Head of caudate nucleus (tissue), 42 donors: ENCODE measurements at regions not wholly inside any gene's neighbourhood (a gene's known extent, or its start where the extent isn't known, plus 50 kb on each side); places are given as distances from the start of the nearest gene placed in this dataset.
"Not testable (repeated sequence)": the region's sequence is repeated elsewhere in the genome, so short reads cannot be mapped to it uniquely, and the experiment has no call there.

Experiments
- DNase-seq, 42 donors: peaks; one replicate each; pipeline versions ENCODE4 v3.0.0 to v3.0.0-alpha.2; 2020 to 2021; ENCODE audit warnings: mixed read lengths in 7 of 42
- intact Hi-C: fragments of 100-400 bp; cut with DNase I; formaldehyde crosslinking; loops from one replicate; pipeline ENCODE4 v1.15.0; 2022

DNA sequence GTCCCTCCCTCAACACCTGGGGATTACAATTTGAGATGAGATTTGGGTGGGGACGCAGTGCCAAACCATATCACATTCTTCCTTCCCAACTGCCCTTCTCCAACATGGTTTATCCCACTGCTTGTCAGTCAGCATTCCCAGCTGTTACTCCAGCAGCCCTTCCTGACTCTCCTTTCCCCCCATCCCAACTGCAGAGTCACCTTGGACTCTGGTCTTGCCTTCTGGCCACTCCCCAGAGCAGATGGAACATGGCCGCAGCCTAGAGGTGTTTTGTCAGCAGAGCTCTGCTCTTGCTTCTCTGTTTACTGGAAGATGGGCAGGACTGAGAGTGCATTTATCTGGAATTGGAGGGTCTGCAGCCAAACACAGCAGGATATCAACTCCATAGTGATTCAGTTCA, 51.2 kb upstream of the MEX3C start:
- no peak for DNase-seq
- intact Hi-C loops: no loop called here

DNA sequence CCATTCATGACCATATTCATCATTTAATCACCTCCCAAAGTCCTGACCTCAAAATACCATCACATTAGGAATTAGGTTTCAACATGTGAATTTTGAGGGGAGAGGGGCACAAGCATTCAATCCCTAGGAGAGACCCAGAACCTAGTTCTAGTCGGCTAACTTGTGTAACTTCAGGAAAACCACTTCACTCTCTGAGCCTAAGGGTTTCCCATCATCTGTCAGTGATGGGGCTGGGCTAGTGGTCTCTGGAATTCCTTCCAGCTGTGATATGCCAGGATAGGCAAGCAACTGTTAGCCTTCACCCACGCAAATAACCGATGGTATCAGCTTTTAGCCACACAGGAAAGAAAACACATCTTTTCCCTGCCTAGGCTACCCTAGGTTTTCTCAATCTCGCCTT, 52.5 kb upstream of the MEX3C start:
- no peak for DNase-seq
- intact Hi-C loops: no loop called here

DNA sequence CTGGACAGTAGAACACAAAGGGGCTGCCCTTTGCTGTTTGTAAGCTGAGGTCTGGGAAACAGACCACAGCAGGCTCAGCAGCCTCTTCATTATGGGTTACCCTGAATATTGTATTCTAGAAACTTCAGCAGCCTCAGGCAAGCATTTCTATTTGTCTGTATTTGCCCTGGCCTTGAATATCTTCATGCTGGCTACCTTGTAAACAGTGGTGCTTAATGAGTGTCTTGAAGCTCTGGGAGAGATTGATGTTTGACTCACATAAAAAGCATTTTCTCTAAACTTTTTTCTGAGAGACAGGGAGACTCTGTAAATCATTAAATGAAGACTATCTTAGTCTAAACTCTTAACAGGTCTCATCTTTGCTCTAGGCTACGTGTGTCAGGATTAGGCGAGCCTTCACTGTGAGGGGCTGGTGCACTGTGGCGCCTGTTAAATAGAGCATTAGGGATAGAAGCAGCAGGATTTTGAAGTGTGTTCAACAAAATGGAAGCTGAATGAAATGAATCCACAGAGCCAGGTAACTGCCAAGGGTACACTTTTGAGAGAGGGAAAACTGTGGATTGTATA, 53.1 kb upstream of the MEX3C start:
- intact Hi-C loops: no loop called here
- no peak for DNase-seq

DNA sequence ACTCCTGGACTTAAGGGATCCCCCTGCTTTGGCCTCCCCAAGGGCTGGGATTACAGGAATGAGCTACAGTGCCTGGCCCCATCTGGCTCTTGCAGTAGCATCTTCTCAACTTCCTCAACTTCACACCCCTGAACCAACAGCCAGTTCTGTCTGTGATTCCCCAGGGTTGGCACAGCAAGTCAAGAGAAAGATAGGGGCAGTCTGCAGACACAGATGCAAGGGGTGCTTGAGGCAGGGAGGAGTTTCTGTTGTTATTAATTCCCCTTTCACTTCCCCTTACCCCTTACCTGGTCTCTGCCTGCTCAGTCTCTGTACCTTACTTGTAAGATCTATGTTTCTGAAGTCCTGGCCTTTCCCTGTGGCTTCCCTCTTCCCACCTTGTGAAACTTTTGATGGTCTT, 54.1 kb upstream of the MEX3C start:
- intact Hi-C loops: no loop called here

DNA sequence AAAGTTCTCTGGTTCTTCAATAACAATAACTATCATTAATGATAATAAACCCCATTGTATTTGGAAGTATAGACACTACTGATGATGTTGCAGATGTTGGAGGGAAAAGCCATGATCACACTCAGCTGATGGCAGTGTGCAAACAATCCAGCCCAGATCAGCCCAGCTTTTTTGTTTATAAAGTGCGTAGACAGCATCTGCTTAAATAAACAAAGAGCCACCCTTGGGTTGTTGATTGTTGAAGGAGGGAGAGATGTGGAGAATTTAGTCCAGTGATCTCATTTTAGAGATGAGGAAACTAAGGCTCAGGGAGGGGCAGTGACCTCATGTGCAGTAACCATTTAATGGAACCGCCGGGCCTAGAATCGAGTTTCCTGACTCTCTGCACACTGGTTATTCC, 56.0 kb upstream of the MEX3C start:
- intact Hi-C loops: no loop called here

More for the DNA sequence above, 54.1 kb upstream of the MEX3C start:
- no peak for DNase-seq

DNA sequence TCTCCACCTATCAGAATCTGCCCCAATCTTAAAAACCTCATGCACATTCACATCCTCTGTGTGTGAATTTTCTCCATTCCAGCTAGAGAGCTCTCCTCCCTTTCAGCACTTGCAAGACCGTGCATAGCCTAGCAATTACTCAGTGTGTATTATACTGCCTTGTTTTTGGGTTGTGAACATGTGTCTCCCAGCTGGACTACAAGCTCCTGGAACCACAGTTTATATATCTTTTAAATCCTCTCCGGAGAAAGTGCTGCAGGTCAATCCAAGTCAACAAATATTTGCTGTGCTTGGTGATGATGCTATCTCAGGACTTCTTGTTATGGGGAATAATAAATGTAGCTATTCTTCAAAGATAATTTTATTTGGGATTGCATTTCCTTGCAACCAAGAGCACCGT, 58.2 kb upstream of the MEX3C start:
- no peak for DNase-seq
- intact Hi-C loops: no loop called here

More for the DNA sequence above, 56.0 kb upstream of the MEX3C start:
- no peak for DNase-seq

DNA sequence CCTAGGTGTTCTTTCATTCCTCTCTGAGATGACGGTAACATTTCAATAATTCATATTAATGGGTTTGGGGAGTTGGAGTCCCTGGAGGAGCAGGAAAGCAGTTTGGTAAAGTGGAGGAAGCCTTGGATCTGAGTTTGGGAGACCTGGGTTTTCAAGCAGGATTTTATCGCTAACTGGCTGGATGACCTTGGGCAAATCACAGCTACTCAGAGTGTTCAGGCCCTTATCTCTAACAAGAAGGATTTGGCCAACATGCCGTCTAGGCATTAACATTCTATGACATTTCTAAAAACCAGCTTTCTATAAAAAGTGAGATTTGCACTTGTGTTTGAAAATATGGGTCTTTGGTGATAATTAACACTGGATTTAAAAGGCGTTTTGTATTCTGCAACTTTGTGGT, 59.7 kb upstream of the MEX3C start:
- intact Hi-C loops: no loop called here
- DNase-seq: no peak

DNA sequence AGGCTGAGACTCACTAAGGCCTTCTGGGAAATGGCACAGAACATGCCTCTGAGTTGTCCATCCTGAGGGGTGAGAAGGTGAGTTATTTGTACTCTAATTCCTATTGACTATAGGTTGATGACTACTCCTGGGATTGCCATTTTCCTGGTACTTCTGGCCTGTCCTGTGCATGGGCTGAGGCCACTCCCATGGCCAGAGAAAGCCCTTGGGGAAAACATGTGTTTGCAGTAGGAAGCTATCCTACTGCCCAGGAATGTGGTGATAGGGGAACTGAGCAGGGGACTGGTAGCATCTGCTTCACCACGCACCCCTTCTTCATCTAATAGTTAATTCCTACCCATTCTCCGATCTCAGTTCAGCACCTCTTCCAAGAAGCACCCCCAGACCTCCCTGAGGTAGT, 62.6 kb upstream of the MEX3C start:
- intact Hi-C loops: no loop called here
- no peak for DNase-seq

DNA sequence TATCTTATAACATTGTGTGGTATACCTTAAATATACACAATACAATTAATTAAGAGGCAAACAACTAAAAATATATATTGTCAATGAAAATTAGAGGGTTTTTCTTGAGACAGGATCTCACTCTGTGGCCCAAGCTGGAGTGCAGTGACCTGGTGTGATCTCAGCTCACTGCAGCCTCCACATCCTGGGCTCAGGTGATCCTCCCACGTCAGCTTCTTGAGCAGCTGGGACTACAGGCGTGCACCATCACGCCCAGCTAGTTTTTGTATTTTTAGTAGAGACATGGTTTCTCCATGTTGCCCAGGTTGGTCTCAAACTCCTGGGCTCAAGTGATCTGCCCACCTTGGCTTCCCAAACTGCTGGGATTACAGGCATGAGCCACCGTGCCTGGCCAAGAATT, 68.6 kb upstream of the MEX3C start:
- DNase-seq, intact Hi-C loops: not testable (repeated sequence)

DNA sequence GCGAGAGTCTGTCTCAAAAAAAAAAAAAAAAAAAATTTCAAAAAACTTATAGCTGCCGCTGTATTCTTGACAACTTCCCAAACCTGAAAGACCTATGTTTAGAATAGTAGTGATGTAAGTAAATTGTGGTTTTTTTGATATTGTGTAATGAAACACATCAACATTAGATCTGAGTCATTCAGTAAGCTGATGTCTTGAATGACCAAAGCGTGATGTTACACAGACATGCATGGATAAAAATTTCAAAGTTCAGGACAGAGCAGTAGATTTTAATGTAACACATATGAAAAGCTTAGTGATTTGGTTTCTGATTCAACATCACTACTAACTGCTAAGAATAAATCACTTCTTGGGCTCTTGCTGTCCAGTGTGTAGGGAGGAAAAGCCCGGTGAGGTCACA, 69.3 kb upstream of the MEX3C start:
- intact Hi-C loops: no loop called here
- no peak for DNase-seq

DNA sequence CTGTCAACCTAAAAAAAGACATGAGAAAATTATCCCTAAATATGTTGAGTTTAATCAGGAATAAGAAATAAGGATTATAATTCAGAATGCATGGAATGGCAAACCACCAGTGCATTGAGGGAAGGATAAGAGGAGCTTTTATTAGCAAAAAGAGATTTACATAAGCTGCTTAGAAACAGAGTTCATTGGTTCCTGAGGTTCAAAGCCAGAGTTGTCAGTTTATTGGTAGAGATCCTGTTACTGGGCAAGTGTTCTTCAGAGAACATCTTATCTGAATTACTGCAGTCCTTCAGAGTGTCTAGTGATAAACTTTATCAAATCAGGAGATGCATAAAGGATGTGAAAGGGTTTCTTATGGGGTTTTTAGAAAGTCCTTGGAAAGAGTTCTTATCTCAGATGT, 76.0 kb upstream of the MEX3C start:
- no peak for DNase-seq
- intact Hi-C loops: no loop called here

DNA sequence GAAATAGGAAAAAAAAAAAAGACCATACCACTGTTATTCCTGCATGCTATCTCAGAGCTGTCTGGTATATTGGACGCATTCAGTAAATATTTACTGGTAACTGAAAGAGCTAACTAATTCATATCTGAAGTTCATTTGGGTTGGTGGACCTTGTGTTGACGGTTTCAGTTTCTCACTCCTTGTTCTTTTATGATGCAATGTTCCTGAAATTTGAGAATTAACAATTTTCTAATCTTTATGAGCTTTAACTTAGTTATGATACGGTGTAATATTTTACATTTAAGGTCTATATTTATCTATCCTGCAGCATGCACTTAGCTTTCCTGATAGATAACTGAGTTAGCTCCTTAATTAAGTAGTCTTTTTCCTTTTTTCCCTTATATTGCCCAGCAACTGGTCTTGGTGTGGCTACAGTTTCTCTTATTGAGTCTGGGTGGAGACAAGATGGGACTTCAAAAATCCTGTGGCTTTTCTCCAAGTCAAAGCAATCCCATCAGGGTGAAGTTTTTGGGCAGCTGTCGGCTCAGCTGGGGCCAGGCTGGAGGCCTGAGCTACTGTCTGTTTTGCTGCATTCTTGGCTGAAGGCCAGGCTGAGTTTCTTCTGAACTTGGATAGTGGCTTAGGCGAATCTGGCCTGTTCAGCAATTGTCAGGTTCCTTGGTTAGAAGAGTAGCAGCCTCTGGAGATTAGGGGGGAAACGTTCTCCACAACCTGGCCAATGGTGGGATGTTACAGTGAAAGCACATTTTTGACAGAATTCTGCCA, 78.4 kb upstream of the MEX3C start:
- DNase-seq: peak in 3 of 42 donors; percentile 5 to 26 (median 6)
- intact Hi-C loops: no loop called here

DNA sequence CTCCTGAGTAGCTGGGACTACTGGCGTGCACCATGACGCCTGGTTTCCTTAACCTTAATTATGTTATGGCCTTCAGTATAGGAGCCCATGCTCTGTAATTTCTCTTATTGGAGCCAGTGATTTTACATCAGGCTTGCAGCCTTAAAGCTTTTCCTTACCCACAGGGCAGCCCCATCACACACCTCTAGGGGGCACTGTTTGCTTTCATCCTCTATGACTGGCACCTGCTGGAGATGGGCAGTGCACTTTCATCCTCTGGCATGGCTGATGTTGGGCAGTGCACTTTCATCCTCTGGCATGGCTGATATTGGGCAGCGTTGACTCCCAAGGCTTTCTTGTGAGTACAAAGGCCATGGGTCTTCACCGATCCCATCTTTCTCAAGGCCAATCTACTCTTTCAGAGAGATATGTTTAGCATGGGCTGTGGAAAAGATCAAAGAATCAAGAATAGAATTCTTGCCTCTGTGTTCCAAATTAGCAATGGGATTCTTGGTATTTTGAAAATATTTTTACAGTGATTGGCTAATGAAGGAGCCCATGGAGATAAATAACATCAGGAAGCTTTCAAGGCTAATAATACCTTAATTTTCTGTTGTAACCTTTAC, 80.7 kb upstream of the MEX3C start:
- peak in 41 of 42 donors; percentile 11 to 90 (median 69) for DNase-seq
- intact Hi-C loops: no loop called here

DNA sequence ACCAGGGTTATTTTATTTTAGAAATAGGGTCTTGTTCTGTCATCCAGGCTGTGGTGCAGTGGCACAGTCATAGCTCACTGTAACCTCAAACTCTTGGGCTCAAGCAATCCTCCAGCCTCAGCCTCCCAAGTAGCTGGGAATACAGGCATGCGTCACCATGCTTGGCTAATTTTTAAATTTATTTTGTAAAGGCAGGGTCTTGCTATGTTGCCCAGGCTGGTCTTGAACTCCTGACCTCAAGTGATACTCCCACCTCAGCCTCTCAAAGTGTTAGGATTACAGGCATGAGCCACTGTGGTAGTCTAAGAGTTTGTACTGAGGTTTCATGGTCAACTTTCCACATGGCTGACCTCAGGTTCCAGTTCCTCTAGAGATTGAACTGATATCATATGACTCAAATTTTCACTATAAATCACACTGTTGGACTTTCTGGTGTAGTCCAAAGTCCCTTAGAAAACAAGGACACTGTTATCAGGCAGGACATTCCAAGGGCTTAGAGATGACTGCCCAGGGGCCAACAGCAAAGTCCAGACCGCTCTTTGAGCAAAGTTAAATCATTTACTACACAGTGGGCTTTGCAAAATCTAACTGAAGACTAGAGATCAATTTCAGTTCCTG, 82.0 kb upstream of the MEX3C start:
- intact Hi-C loops: no loop called here
- DNase-seq: no peak

DNA sequence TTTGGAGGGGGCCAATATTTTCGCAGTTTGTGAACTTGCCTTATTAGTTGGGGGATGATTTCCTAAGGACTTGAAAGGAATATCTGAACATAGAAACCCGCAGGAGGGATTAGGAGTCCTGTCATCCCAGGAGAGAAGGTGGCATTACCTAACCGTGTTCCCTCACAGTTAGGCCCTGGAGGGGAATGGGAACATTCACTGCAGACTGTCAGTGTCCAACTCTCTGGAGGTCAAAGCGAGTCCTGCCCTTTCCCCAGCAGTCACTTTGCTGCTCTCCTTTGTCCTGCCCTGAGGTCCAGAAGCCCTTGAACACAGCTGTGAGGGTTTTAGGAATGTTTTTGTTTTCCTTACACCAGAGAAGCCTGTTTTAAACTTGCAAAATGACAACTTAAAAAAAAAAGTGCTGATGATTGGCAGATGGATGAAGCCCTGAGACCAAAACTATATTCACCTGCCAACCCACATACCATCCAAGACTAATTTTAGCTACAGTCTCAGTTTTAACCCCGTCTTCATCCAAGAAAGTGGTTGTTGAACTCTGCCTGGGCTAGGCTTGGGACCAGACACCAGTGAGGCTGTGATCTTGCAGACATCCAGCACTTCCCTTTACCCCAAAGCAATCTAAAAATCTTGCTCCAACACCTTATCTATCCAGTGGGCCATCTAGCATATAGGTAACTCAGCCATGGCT, 90.5 kb upstream of the MEX3C start:
- intact Hi-C loops: loop anchor here (10.0 kb wide), 1 partner anchor 247 kb away; no protein-coding TSS in a partner anchor
- DNase-seq: no peak

DNA sequence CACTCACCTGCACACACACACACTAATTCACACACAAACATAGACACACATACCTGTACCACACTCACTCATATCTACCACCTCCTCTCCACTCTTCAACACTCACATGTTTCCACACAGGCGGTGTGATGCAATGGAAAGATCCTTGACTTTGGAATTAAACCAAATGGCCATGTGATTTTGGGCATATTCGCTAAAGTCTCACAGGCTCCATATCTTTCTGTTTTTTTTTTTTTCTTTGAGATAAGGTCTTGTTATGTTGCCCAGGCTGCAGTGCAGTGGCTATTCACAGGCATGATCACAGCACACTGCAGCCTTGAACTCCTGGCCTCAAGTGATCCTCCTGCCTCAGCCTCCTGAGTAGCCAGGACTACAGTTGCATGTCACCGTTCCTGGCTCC, 91.1 kb upstream of the MEX3C start:
- intact Hi-C loops: loop anchor here (10.0 kb wide), 1 partner anchor 246 kb away; no protein-coding TSS in a partner anchor
- DNase-seq: no peak

DNA sequence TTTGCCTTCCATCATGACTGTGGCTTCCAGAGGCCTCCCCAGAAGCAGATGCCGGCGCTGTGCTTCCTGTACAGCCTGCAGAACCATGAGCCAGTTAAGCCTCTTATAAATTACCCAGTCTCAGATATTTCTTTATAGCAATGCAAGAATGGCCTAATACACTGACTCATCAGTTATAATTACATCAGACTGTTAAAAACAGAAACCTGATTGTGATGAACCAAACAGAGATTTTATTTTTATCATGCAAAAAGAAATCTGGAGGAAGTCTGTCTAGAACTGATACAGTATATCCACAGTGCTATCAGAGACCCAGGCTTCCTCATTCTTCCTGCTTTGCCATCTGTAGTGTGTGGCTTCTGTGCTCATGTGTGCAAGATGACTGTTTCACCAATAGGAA, 93.4 kb upstream of the MEX3C start:
- intact Hi-C loops: no loop called here
- no peak for DNase-seq

DNA sequence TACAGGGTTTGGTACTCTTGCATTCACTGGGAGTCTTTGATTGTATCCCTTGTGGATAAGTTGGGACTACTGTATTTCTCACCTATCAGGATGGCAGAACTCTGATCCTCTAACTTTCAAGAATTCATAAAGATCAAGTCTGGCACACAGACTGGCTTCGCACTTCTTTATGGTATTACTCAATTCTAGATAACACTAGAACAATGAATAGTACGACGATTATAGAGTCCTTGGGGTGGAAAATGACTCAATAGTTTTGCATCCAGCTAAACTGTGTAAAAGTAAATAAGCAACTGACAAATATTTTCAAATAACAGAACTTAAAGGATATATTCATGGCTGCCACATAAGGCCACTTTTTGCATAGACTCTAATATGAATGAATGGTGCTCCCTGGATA, 103.4 kb upstream of the MEX3C start:
- DNase-seq: no peak
- intact Hi-C loops: no loop called here

DNA sequence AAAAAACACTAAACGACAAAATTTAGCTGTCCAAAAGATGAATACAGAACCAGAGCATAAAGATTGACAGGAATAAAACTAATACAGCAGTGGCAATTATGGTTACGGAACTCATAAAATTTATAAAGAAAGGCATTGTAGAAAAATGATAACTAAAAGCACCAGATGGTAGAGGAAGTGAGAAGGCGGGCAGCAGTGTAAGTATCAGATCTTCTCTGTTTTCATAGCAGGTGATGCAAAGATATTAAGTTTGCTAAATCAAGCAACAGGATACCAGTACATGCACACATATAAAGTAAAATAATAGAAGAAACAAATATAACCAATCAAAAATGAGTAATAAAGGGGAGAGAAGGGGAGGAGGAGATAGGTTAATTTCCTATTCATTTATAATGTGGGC, 103.9 kb upstream of the MEX3C start:
- intact Hi-C loops: no loop called here
- DNase-seq: no peak

DNA sequence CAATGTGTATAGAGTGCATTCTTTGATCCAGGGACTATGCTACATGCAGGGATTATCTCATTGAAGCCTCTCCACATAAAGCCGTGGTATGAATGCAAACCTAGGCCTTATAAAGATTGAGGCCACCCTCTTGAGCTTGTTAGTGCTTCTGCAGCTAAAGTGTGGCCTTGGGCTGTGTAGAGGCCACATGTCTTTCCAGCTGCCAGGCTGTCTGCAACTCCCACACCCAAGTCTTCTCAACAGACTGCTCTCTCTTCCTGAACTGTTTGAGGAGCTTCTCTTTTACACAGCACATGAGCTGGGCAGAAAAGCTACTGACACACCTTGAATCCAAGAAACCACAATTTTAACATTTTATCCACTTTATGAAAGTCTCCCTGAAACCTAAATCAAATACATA, 119.2 kb upstream of the MEX3C start:
- no peak for DNase-seq
- intact Hi-C loops: no loop called here
